ENCODE measurements at regions not wholly inside any gene's neighbourhood (a gene's known extent, or its start where the extent isn't known, plus 50 kb on each side); places are given as distances from the start of the nearest gene placed in this dataset.
"Not testable (repeated sequence)": the region's sequence is repeated elsewhere in the genome, so short reads cannot be mapped to it uniquely, and the experiment has no call there.

GRCh38 chr11:42841556-42841955 is 470.2 kb upstream of the API5 start:
- H3K4me1 ChIP-seq, result no peaks in the 10 kb centered on the region

GRCh38 chr11:42849362-42849761 is 462.4 kb upstream of the API5 start:
- intact Hi-C loops (cut with DNase I; ENCODE audit: low total_unique reads), result no loop called here
- Histone ChIP-seq H3K27me3 (no peaks in the 10 kb centered on the region), H3K36me3 (no peaks in the 10 kb centered on the region), H3K4me1 (no peaks in the 10 kb centered on the region), H3K9me3 (no peaks in the 10 kb centered on the region), H3K4me3 (no peak overlapping the region), H3K27ac (no peak overlapping the region)
- no peak for TF ChIP-seq CTCF (IDR thresholded peaks at IDR 0.05)
- no peak for DNase-seq

More at GRCh38 chr11:42841556-42841955, 470.2 kb upstream of the API5 start:
- no peak overlapping the region for H3K4me3 ChIP-seq
- H3K9me3 ChIP-seq, result no peaks in the 10 kb centered on the region
- DNase-seq, result no peak
- no peaks in the 10 kb centered on the region for H3K36me3 ChIP-seq
- intact Hi-C loops (cut with DNase I; ENCODE audit: low total_unique reads), result no loop called here
- no peak for TF ChIP-seq CTCF (IDR thresholded peaks at IDR 0.05)
- no peaks in the 10 kb centered on the region for H3K27me3 ChIP-seq
- no peak overlapping the region for H3K27ac ChIP-seq

GRCh38 chr11:42857344-42857743 is 454.5 kb upstream of the API5 start:
- H3K27me3 ChIP-seq, result no peaks in the 10 kb centered on the region
- H3K4me3 ChIP-seq, result no peak overlapping the region
- intact Hi-C loops (cut with DNase I; ENCODE audit: low total_unique reads), result no loop called here
- no peak for TF ChIP-seq CTCF (IDR thresholded peaks at IDR 0.05)
- no peaks in the 10 kb centered on the region for H3K36me3 ChIP-seq
- H3K4me1 ChIP-seq, result no peaks in the 10 kb centered on the region
- DNase-seq, result no peak
- no peaks in the 10 kb centered on the region for H3K9me3 ChIP-seq
- no peak overlapping the region for H3K27ac ChIP-seq

- no peak for DNase-seq
- Histone ChIP-seq H3K4me1 (no peaks in the 10 kb centered on the region), H3K9me3 (no peaks in the 10 kb centered on the region), H3K27me3 (no peaks in the 10 kb centered on the region), H3K36me3 (no peaks in the 10 kb centered on the region), H3K27ac (no peak overlapping the region), H3K4me3 (no peak overlapping the region)
- intact Hi-C loops (cut with DNase I; ENCODE audit: low total_unique reads), result no loop called here
- TF ChIP-seq CTCF (IDR thresholded peaks at IDR 0.05), result no peak
Measured at GRCh38 chr11:42870480-42870879, 441.3 kb upstream of the API5 start.

- H3K36me3 ChIP-seq; H3K27me3 ChIP-seq; H3K9me3 ChIP-seq; H3K4me1 ChIP-seq; H3K4me3 ChIP-seq; H3K27ac ChIP-seq; DNase-seq; intact Hi-C loops (cut with DNase I; ENCODE audit: low total_unique reads): not testable (repeated sequence)
Measured at GRCh38 chr11:42873800-42874405, 437.9 kb upstream of the API5 start.

- H3K4me3 ChIP-seq; H3K4me1 ChIP-seq; H3K9me3 ChIP-seq; intact Hi-C loops (cut with DNase I; ENCODE audit: low total_unique reads); DNase-seq; H3K27ac ChIP-seq; H3K36me3 ChIP-seq; H3K27me3 ChIP-seq: not testable (repeated sequence)
Measured at GRCh38 chr11:42881335-42881734, 430.5 kb upstream of the API5 start.

GRCh38 chr11:42890773-42891172 is 421.0 kb upstream of the API5 start:
- no peak for DNase-seq
- Histone ChIP-seq H3K27ac (no peak overlapping the region), H3K4me3 (no peak overlapping the region), H3K27me3 (no peaks in the 10 kb centered on the region), H3K9me3 (no peaks in the 10 kb centered on the region), H3K36me3 (no peaks in the 10 kb centered on the region), H3K4me1 (no peaks in the 10 kb centered on the region)
- TF ChIP-seq CTCF (IDR thresholded peaks at IDR 0.05), result no peak
- intact Hi-C loops (cut with DNase I; ENCODE audit: low total_unique reads), result no loop called here

Data from tibial artery (tissue), 4 donors.